BLaER1 (cell line): ENCODE measurements at regions not wholly inside any gene's neighbourhood (a gene's known extent, or its start where the extent isn't known, plus 50 kb on each side); places are given as distances from the start of the nearest gene placed in this dataset.
"Not testable (repeated sequence)": the region's sequence is repeated elsewhere in the genome, so short reads cannot be mapped to it uniquely, and the experiment has no call there.

Experiments used
- H3K27ac ChIP-seq: shearing (Covaris generic); formaldehyde crosslinking; 2 replicates; pipeline ENCODE4 v1.8.1; 2022
- H3K27me3 ChIP-seq: shearing (Covaris generic); formaldehyde crosslinking; 2 replicates; pipeline ENCODE4 v1.8.1; 2022
- H3K36me3 ChIP-seq: shearing (Covaris generic); formaldehyde crosslinking; 2 replicates; pipeline ENCODE4 v1.8.1; 2022
- H3K4me1 ChIP-seq: shearing (Covaris generic); formaldehyde crosslinking; 2 replicates; pipeline ENCODE4 v1.8.1; 2022
- H3K4me2 ChIP-seq: shearing (Covaris generic); formaldehyde crosslinking; 2 replicates; pipeline ENCODE4 v1.8.1; 2022
- H3K4me3 ChIP-seq: shearing (Covaris generic); formaldehyde crosslinking; 2 replicates; pipeline ENCODE4 v1.8.1; 2022
- H3K9ac ChIP-seq: shearing (Covaris generic); formaldehyde crosslinking; 2 replicates; pipeline ENCODE4 v1.8.1; 2022
- H3K9me3 ChIP-seq: shearing (Covaris generic); formaldehyde crosslinking; 2 replicates; pipeline ENCODE4 v1.8.1; 2022
- H4K20me1 ChIP-seq: shearing (Covaris generic); formaldehyde crosslinking; 2 replicates; pipeline ENCODE4 v1.8.1; 2022
- Cebpa-rat ChIP-seq: shearing (Covaris generic); IDR thresholded peaks from 2 replicates; pipeline ENCODE4 v1.8.1; 2022

GRCh38 chr1:185555743-185556142 lies 178.4 kb upstream of the HMCN1 start:
- peaks cover 12% of the 10 kb centered on the region for H3K4me1 ChIP-seq
- H3K9me3 ChIP-seq, result no peaks in the 10 kb centered on the region
- H3K4me2 ChIP-seq, result no peak overlapping the region
- H3K27me3 ChIP-seq, result no peaks in the 10 kb centered on the region
- no peak overlapping the region for H3K27ac ChIP-seq
- H3K4me3 ChIP-seq, result no peak overlapping the region
- no peaks in the 10 kb centered on the region for H3K36me3 ChIP-seq
- no peaks in the 10 kb centered on the region for H4K20me1 ChIP-seq
- H3K9ac ChIP-seq, result no peak overlapping the region
- TF ChIP-seq Cebpa-rat, result no peak

- Histone ChIP-seq H3K27ac (no peak overlapping the region), H3K9ac (no peak overlapping the region), H4K20me1 (no peaks in the 10 kb centered on the region), H3K4me3 (no peak overlapping the region), H3K4me2 (no peak overlapping the region), H3K9me3 (no peaks in the 10 kb centered on the region), H3K36me3 (no peaks in the 10 kb centered on the region), H3K4me1 (no peaks in the 10 kb centered on the region), H3K27me3 (no peaks in the 10 kb centered on the region)
- no peak for TF ChIP-seq Cebpa-rat
These were observed 183.2 kb upstream of the HMCN1 start for GRCh38 chr1:185551008-185551407.

- TF ChIP-seq Cebpa-rat, result no peak
- no peak overlapping the region for H3K9ac ChIP-seq
These were observed 184.3 kb upstream of the HMCN1 start for GRCh38 chr1:185549906-185550305.

GRCh38 chr1:185546029-185546428 lies 188.2 kb upstream of the HMCN1 start:
- H3K27me3 ChIP-seq, result no peaks in the 10 kb centered on the region
- H3K9me3 ChIP-seq, result no peaks in the 10 kb centered on the region
- no peaks in the 10 kb centered on the region for H4K20me1 ChIP-seq
- no peak overlapping the region for H3K4me2 ChIP-seq
- no peak overlapping the region for H3K9ac ChIP-seq
- no peaks in the 10 kb centered on the region for H3K4me1 ChIP-seq
- no peaks in the 10 kb centered on the region for H3K36me3 ChIP-seq
- TF ChIP-seq Cebpa-rat, result no peak
- no peak overlapping the region for H3K27ac ChIP-seq
- no peak overlapping the region for H3K4me3 ChIP-seq

More at GRCh38 chr1:185549906-185550305, 184.3 kb upstream of the HMCN1 start:
- H3K9me3 ChIP-seq, result no peaks in the 10 kb centered on the region
- H3K27ac ChIP-seq, result no peak overlapping the region
- H3K4me3 ChIP-seq, result no peak overlapping the region
- no peaks in the 10 kb centered on the region for H3K4me1 ChIP-seq
- no peaks in the 10 kb centered on the region for H4K20me1 ChIP-seq
- no peak overlapping the region for H3K4me2 ChIP-seq
- H3K36me3 ChIP-seq, result no peaks in the 10 kb centered on the region
- no peaks in the 10 kb centered on the region for H3K27me3 ChIP-seq

GRCh38 chr1:185541871-185542301 lies 192.3 kb upstream of the HMCN1 start:
- no peak overlapping the region for H3K4me3 ChIP-seq
- H3K36me3 ChIP-seq, result no peaks in the 10 kb centered on the region
- no peak overlapping the region for H3K9ac ChIP-seq
- H3K4me2 ChIP-seq, result no peak overlapping the region
- no peak overlapping the region for H3K27ac ChIP-seq
- TF ChIP-seq Cebpa-rat, result no peak
- H4K20me1 ChIP-seq, result no peaks in the 10 kb centered on the region
- H3K4me1 ChIP-seq, result no peaks in the 10 kb centered on the region
- H3K27me3 ChIP-seq, result no peaks in the 10 kb centered on the region
- no peaks in the 10 kb centered on the region for H3K9me3 ChIP-seq

GRCh38 chr1:185540295-185540694 lies 193.9 kb upstream of the HMCN1 start:
- Histone ChIP-seq H4K20me1 (no peaks in the 10 kb centered on the region), H3K9me3 (no peaks in the 10 kb centered on the region), H3K27me3 (no peaks in the 10 kb centered on the region), H3K4me2 (no peak overlapping the region), H3K9ac (no peak overlapping the region), H3K36me3 (no peaks in the 10 kb centered on the region), H3K4me3 (no peak overlapping the region), H3K4me1 (no peaks in the 10 kb centered on the region), H3K27ac (no peak overlapping the region)
- no peak for TF ChIP-seq Cebpa-rat

- H3K9me3 ChIP-seq, result no peaks in the 10 kb centered on the region
- H3K36me3 ChIP-seq, result no peaks in the 10 kb centered on the region
- no peak for TF ChIP-seq Cebpa-rat
- H3K9ac ChIP-seq, result no peak overlapping the region
- H3K4me2 ChIP-seq, result no peak overlapping the region
- no peak overlapping the region for H3K27ac ChIP-seq
- H3K4me1 ChIP-seq, result no peaks in the 10 kb centered on the region
- H3K27me3 ChIP-seq, result no peaks in the 10 kb centered on the region
- H3K4me3 ChIP-seq, result no peak overlapping the region
- no peaks in the 10 kb centered on the region for H4K20me1 ChIP-seq
These were observed 194.8 kb upstream of the HMCN1 start for GRCh38 chr1:185539277-185539943.

- H3K27ac ChIP-seq, H3K9ac ChIP-seq, H3K27me3 ChIP-seq, H3K9me3 ChIP-seq, H3K4me3 ChIP-seq, H3K4me2 ChIP-seq, H4K20me1 ChIP-seq, H3K4me1 ChIP-seq, H3K36me3 ChIP-seq: not testable (repeated sequence)
These were observed 195.8 kb upstream of the HMCN1 start for GRCh38 chr1:185538309-185538898.

- H4K20me1 ChIP-seq, result no peaks in the 10 kb centered on the region
- no peaks in the 10 kb centered on the region for H3K36me3 ChIP-seq
- no peaks in the 10 kb centered on the region for H3K27me3 ChIP-seq
- H3K4me2 ChIP-seq, result no peak overlapping the region
- no peak overlapping the region for H3K9ac ChIP-seq
- TF ChIP-seq Cebpa-rat, result no peak
- no peak overlapping the region for H3K4me3 ChIP-seq
- no peaks in the 10 kb centered on the region for H3K4me1 ChIP-seq
- H3K9me3 ChIP-seq, result no peaks in the 10 kb centered on the region
- no peak overlapping the region for H3K27ac ChIP-seq
These were observed 196.6 kb upstream of the HMCN1 start for GRCh38 chr1:185537596-185537995.

GRCh38 chr1:185536165-185536920 lies 197.8 kb upstream of the HMCN1 start:
- Histone ChIP-seq H3K27ac (no peak overlapping the region), H3K4me2 (no peak overlapping the region), H3K36me3 (no peaks in the 10 kb centered on the region), H3K27me3 (no peaks in the 10 kb centered on the region), H4K20me1 (no peaks in the 10 kb centered on the region), H3K9ac (no peak overlapping the region), H3K4me1 (no peaks in the 10 kb centered on the region), H3K4me3 (no peak overlapping the region), H3K9me3 (no peaks in the 10 kb centered on the region)
- no peak for TF ChIP-seq Cebpa-rat
